IMR-90 (cell line): ENCODE measurements at regions not wholly inside any gene's neighbourhood (a gene's known extent, or its start where the extent isn't known, plus 50 kb on each side); places are given as distances from the start of the nearest gene placed in this dataset.
"Not testable (repeated sequence)": the region's sequence is repeated elsewhere in the genome, so short reads cannot be mapped to it uniquely, and the experiment has no call there.

Experiments used
- ATAC-seq: fragments of 200-7000 bp; cut with Tn5 transposase; 2 replicates; pipeline ENCODE4 v1.9.1; 2020; ENCODE audit warnings: low read depth, mild to moderate bottlenecking, moderate library complexity
- BruUV-seq: library from RNA; stranded (reverse); fragments of 400-500 nt; replicated peaks from 2 replicates; lab custom pipeline; 2021; lab: Mats Ljungman, UMichigan
- CTCF ChIA-PET: fragments of 300-600 bp; formaldehyde crosslinking; extraction: SDS; loops from one replicate; lab custom pipeline; 2021; ENCODE audit warnings: antibody characterized with exemption; lab: Yijun Ruan, JAX
- POLR2A ChIA-PET: fragments of 300-600 bp; sonication (Branson Sonifier 250); formaldehyde crosslinking; loops from one replicate; lab custom pipeline; 2022; ENCODE audit warnings: antibody characterized with exemption; ENCODE audit not compliant: unreplicated experiment; lab: Charles Lee
- DNase-seq: peaks from one replicate; pipeline ENCODE4 v3.0.0; 2013
- H2AFZ ChIP-seq: replicated peaks from 2 replicates; pipeline ENCODE3; 2013; ENCODE audit warnings: low read length, mild to moderate bottlenecking; ENCODE audit not compliant: poor library complexity
- H2AK5ac ChIP-seq: 2 replicates; pipeline ENCODE4 v1.6.1; 2013; ENCODE audit warnings: low read depth, low read length, inconsistent platforms
- H2AK9ac ChIP-seq: replicated peaks from 2 replicates; pipeline ENCODE3; 2013; ENCODE audit warnings: mild to moderate bottlenecking, low read depth, low read length, moderate library complexity; ENCODE audit not compliant: poor library complexity
- H2BK120ac ChIP-seq: 2 replicates; pipeline ENCODE4 v1.6.1; 2013; ENCODE audit warnings: low read depth, low read length, inconsistent platforms
- H2BK15ac ChIP-seq: 3 replicates; pipeline ENCODE4 v1.6.1; 2013; ENCODE audit warnings: low read depth, low read length, inconsistent platforms
- H2BK20ac ChIP-seq: 2 replicates; pipeline ENCODE4 v1.6.1; 2013; ENCODE audit warnings: low read depth, mild to moderate bottlenecking, inconsistent platforms, low read length, moderate library complexity
- H2BK5ac ChIP-seq: 2 replicates; pipeline ENCODE4 v1.6.1; 2013; ENCODE audit warnings: mild to moderate bottlenecking, low read depth, low read length, inconsistent platforms; ENCODE audit not compliant: poor library complexity, severe bottlenecking
- H3K14ac ChIP-seq: replicated peaks from 2 replicates; pipeline ENCODE4 v1.6.1; 2013; ENCODE audit warnings: low read depth, low read length, inconsistent platforms
- H3K18ac ChIP-seq: 2 replicates; pipeline ENCODE4 v1.6.1; 2013; ENCODE audit warnings: low read depth, low read length, control low read depth
- H3K23ac ChIP-seq: 2 replicates; pipeline ENCODE4 v1.6.1; 2013; ENCODE audit warnings: low read depth, low read length, inconsistent platforms
- H3K27ac ChIP-seq: 2 replicates; pipeline ENCODE4 v1.5.1; 2013; ENCODE audit warnings: mild to moderate bottlenecking, control low read depth, low read length; ENCODE audit not compliant: insufficient read depth
- H3K27me3 ChIP-seq: 2 replicates; pipeline ENCODE4 v1.6.1; 2013; ENCODE audit warnings: low read length; ENCODE audit not compliant: control insufficient read depth, insufficient read depth
- H3K36me3 ChIP-seq: 2 replicates; pipeline ENCODE4 v1.6.1; 2013; ENCODE audit warnings: low read length, mixed read lengths; ENCODE audit not compliant: control insufficient read depth, insufficient read depth
- H3K4ac ChIP-seq: 2 replicates; pipeline ENCODE4 v1.6.1; 2013; ENCODE audit warnings: low read depth, low read length, inconsistent platforms
- H3K4me1 ChIP-seq: 2 replicates; pipeline ENCODE4 v1.6.1; 2013; ENCODE audit warnings: low read length, mixed read lengths; ENCODE audit not compliant: control insufficient read depth, insufficient read depth
- H3K4me2 ChIP-seq: 2 replicates; pipeline ENCODE4 v1.6.1; 2013; ENCODE audit warnings: low read depth, mild to moderate bottlenecking, control low read depth, low read length, moderate library complexity
- H3K4me3 ChIP-seq: 2 replicates; pipeline ENCODE4 v1.5.1; 2013; ENCODE audit warnings: low read depth, mild to moderate bottlenecking, control low read depth, low read length, moderate library complexity; ENCODE audit not compliant: insufficient read depth
- H3K56ac ChIP-seq: 2 replicates; pipeline ENCODE4 v1.6.1; 2013; ENCODE audit warnings: low read length, inconsistent platforms; ENCODE audit not compliant: insufficient read depth; ENCODE audit errors: extremely low read depth
- H3K79me1 ChIP-seq, 2 experiments: 2 replicates each; pipeline ENCODE4 v1.6.1; 2013; ENCODE audit warnings: low read length in 2 of 2, inconsistent platforms in 1 of 2, low read depth in 1 of 2
- H3K9ac ChIP-seq: 2 replicates; pipeline ENCODE4 v1.6.1; 2013; ENCODE audit warnings: low read depth, low read length, control low read depth
- H3K9me1 ChIP-seq: 2 replicates; pipeline ENCODE4 v1.6.1; 2013; ENCODE audit warnings: low read length, inconsistent platforms; ENCODE audit not compliant: insufficient read depth
- H3K9me3 ChIP-seq: 2 replicates; pipeline ENCODE4 v1.6.1; 2013; ENCODE audit warnings: low read length; ENCODE audit not compliant: control insufficient read depth, insufficient read depth
- H4K20me1 ChIP-seq: 2 replicates; pipeline ENCODE4 v1.6.1; 2013; ENCODE audit warnings: low read length, inconsistent platforms; ENCODE audit not compliant: insufficient read depth
- H4K5ac ChIP-seq: 2 replicates; pipeline ENCODE4 v1.6.1; 2013; ENCODE audit warnings: mild to moderate bottlenecking, low read depth, low read length, control low read depth
- H4K8ac ChIP-seq, 2 experiments: 2 replicates each; pipeline ENCODE4 v1.6.1; 2013; ENCODE audit warnings: low read depth in 2 of 2, low read length in 2 of 2, control low read depth in 1 of 2, inconsistent platforms in 1 of 2
- H4K91ac ChIP-seq: 2 replicates; pipeline ENCODE4 v1.6.1; 2013; ENCODE audit warnings: low read depth, low read length, inconsistent platforms; ENCODE audit not compliant: insufficient read depth
- RFX5 ChIP-seq: IDR thresholded peaks from 2 replicates; pipeline ENCODE4 v1.8.0; 2012; ENCODE audit warnings: low read depth, mild to moderate bottlenecking, low read length, moderate library complexity
- WGBS, 2 experiments: methylation state at CpG; one replicate each; pipeline versions ENCODE4 v1.1.5 to v1.1.7; 2013; ENCODE audit warnings: missing lambda C conversion rate in 2 of 2; ENCODE audit not compliant: insufficient read length in 1 of 2; ENCODE audit errors: extremely low coverage in 2 of 2; 5-methylcytosine and 5-hydroxymethylcytosine counted together
- dilution Hi-C: fragments of 300-500 bp; cut with HindIII; formaldehyde crosslinking; loops from one replicate; pipeline ENCODE4 v1.14.3; 2018; ENCODE audit warnings: low sequenced_read_pairs; ENCODE audit not compliant: unreplicated experiment
- in situ Hi-C: fragments of 300-500 bp; cut with MboI; formaldehyde crosslinking; loops from 3 replicates; pipeline ENCODE4 v1.14.3; 2019; ENCODE audit warnings: low sequenced_read_pairs, inconsistent platforms, mixed read lengths
- intact Hi-C: fragments of 100-400 bp; cut with micrococcal nuclease; formaldehyde crosslinking; loops from 2 replicates; pipeline ENCODE4 v1.10.0; 2022
- TF ChIP-seq, protein P1 (sequence below): conservative IDR thresholded peaks from 2 replicates; pipeline ENCODE4 v1.5.1; 2012; ENCODE audit warnings: mild to moderate bottlenecking, low read depth, low read length, improper control_type of control experiment

DNA sequence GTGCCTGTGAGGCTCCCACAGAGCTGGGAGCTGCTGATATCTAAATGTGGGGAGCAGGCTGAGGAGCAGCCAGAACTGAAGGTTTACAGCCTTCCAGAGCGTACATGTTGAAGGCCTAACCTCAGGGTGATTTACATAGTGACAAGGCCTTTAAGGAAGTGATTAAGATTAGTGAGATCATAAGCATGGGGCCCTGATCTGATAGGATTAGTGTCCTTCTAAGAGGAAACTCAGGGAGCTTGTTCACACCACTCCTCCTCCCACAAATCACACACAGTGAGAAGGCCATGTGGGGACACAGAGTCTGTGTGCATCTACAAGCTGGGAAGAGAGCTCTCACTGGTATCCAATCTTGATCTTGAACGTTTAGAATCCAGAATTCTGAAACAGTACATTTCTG is 92.3 kb upstream of the NBPF6 start:
- H4K91ac ChIP-seq: no peak overlapping the region
- H4K8ac ChIP-seq: no peak overlapping the region
- no peak overlapping the region for H3K18ac ChIP-seq
- no peak overlapping the region for H2AFZ ChIP-seq
- no peak overlapping the region for H3K27ac ChIP-seq
- no peak overlapping the region for H2AK9ac ChIP-seq
- H4K20me1 ChIP-seq: no peaks in the 10 kb centered on the region
- DNase-seq (no peak), ATAC-seq (no peak)
- no peaks in the 10 kb centered on the region for H3K4me1 ChIP-seq
- no peak overlapping the region for H3K4me3 ChIP-seq
- no peak overlapping the region for H3K23ac ChIP-seq
- no peak overlapping the region for H3K14ac ChIP-seq
- no CpG with 5 or more reads among the region's 2 CpGs for WGBS, 2 experiments
- POLR2A ChIA-PET: no interaction called here
- H2BK20ac ChIP-seq: no peak overlapping the region
- no peaks in the 10 kb centered on the region for H3K9me1 ChIP-seq
- no peak overlapping the region for H3K9ac ChIP-seq
- dilution Hi-C loops: no loop called here
- no peak overlapping the region for H2BK5ac ChIP-seq
- no peak for TF ChIP-seq RFX5
- TF ChIP-seq, protein P1, sequence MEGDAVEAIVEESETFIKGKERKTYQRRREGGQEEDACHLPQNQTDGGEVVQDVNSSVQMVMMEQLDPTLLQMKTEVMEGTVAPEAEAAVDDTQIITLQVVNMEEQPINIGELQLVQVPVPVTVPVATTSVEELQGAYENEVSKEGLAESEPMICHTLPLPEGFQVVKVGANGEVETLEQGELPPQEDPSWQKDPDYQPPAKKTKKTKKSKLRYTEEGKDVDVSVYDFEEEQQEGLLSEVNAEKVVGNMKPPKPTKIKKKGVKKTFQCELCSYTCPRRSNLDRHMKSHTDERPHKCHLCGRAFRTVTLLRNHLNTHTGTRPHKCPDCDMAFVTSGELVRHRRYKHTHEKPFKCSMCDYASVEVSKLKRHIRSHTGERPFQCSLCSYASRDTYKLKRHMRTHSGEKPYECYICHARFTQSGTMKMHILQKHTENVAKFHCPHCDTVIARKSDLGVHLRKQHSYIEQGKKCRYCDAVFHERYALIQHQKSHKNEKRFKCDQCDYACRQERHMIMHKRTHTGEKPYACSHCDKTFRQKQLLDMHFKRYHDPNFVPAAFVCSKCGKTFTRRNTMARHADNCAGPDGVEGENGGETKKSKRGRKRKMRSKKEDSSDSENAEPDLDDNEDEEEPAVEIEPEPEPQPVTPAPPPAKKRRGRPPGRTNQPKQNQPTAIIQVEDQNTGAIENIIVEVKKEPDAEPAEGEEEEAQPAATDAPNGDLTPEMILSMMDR: no peak
- no peak overlapping the region for H3K4ac ChIP-seq
- H2AK5ac ChIP-seq: no peak overlapping the region
- CTCF ChIA-PET: no interaction called here
- in situ Hi-C loops: no loop called here
- H3K56ac ChIP-seq: no peak overlapping the region
- H3K4me2 ChIP-seq: no peak overlapping the region
- no peak overlapping the region for H4K5ac ChIP-seq
- no peak overlapping the region for H2BK15ac ChIP-seq
- H3K27me3 ChIP-seq: no peaks in the 10 kb centered on the region
- no peaks in the 10 kb centered on the region for H3K36me3 ChIP-seq
- H3K9me3 ChIP-seq: no peaks in the 10 kb centered on the region
- no TSS peak for BruUV-seq
- H3K79me1 ChIP-seq: no peaks in the 10 kb centered on the region
- H2BK120ac ChIP-seq: no peak overlapping the region
- intact Hi-C loops: no loop called here

DNA sequence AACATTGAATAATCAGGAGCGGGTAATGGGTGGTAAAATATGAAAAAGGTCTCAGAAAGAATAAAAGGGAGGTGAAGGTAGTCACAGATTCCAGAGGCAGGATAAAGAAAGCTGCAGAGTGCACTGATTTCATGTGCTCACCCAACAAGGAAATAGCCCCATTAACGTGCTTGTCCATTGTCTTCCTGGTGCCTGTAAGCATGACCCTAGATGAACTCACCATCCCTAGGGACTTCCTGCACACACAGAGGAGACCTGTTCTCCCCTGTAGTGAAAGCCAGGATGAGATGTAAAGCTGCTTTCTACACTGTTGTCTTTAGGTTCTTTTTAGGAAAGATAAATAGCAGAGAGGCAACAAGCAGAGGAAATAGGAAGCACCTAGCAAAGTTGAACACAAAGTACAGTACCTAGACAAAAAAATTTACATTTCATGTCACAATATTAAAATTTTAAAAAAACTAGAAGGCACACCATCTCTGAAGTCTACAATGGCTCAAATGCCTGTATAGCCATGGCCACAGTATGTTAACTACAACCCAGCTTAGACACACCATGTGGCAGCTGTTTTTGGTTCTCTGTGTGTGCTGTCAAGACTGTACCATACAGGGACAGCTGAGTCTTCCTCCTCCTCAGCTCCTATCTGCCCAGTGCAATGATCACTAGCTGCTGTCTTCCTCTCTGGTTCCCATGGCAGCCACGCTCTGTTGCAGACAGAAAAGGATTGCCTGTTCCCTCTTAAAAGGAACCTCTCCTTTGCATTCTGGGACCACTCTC is 69.9 kb upstream of the NBPF6 start:
- H3K23ac ChIP-seq: not testable (repeated sequence)

More for the DNA sequence above, 69.9 kb upstream of the NBPF6 start:
- H3K4me1 ChIP-seq, H2AFZ ChIP-seq, H3K18ac ChIP-seq, H4K20me1 ChIP-seq, H2AK9ac ChIP-seq, H4K5ac ChIP-seq, dilution Hi-C loops, H2BK20ac ChIP-seq, H2AK5ac ChIP-seq, H3K4me3 ChIP-seq, H2BK120ac ChIP-seq, in situ Hi-C loops, H2BK15ac ChIP-seq, H4K8ac ChIP-seq, H4K91ac ChIP-seq, H3K9ac ChIP-seq, BruUV-seq, H3K27ac ChIP-seq, H3K79me1 ChIP-seq, H3K4me2 ChIP-seq, H3K36me3 ChIP-seq, DNase-seq, H2BK5ac ChIP-seq, H3K56ac ChIP-seq, H3K14ac ChIP-seq, ATAC-seq, H3K27me3 ChIP-seq, POLR2A ChIA-PET, H3K9me1 ChIP-seq, H3K9me3 ChIP-seq, CTCF ChIA-PET, H3K4ac ChIP-seq, intact Hi-C loops: not testable (repeated sequence)
- WGBS, 2 experiments: no CpG with 5 or more reads among the region's 3 CpGs
